ENCODE measurements at regions not wholly inside any gene's neighbourhood (a gene's known extent, or its start where the extent isn't known, plus 50 kb on each side); places are given as distances from the start of the nearest gene placed in this dataset.

- TF ChIP-seq BHLHE40 (IDR thresholded peaks at IDR 0.05; ENCODE audit: borderline replicate concordance) (no peak), NFRKB (IDR thresholded peaks at IDR 0.05) (no peak), ARNT (IDR thresholded peaks at IDR 0.05) (no peak), L3MBTL2 (conservative IDR thresholded peaks at IDR 0.05) (no peak), SP1 (IDR thresholded peaks at IDR 0.05) (no peak), FOXM1 (IDR thresholded peaks at IDR 0.05; ENCODE audit: borderline replicate concordance) (no peak)
Measured at GRCh38 chr9:11002705-11003104, 389.9 kb upstream of the PTPRD start.
